ENCODE measurements at regions not wholly inside any gene's neighbourhood (a gene's known extent, or its start where the extent isn't known, plus 50 kb on each side); places are given as distances from the start of the nearest gene placed in this dataset.

DNA sequence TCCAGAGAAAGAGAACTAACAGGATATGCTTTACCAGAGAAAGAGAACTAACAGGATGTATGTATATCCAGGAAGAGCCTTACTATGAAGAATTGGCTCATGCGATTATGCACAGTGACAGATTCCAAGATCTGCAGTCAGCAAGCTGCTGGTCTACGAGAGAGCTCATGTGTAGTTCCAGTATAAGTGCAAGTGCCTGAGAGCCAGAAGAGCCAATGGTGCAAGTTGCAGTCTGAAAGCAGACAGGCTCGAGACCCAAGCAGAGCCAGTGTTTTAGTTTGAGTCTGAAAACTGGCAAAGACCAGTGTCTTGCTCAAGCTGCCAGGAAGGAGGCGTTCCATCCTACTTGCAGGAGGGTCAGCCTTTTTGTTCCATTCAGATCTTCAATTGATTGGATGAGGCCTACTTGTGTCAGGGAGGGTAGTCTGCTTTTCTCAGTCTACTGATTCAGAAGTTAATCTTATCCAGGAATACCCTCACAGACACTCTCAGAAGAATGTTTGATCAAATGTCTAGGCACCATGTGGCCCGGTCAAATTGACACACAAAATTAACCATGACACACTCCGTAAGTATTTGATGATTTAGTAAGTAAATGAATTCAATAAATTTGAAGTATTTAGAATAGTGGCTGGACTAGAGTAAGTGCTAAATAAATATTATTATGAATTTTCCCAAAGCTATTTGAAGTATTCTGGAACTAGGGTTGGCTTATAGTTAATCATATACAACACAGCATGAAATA, 372.1 kb upstream of the SGCD start:
- H3K9ac ChIP-seq (replicated peaks; ENCODE audit: extremely low read depth, insufficient read depth, low read length) = no peak overlapping the region

DNA sequence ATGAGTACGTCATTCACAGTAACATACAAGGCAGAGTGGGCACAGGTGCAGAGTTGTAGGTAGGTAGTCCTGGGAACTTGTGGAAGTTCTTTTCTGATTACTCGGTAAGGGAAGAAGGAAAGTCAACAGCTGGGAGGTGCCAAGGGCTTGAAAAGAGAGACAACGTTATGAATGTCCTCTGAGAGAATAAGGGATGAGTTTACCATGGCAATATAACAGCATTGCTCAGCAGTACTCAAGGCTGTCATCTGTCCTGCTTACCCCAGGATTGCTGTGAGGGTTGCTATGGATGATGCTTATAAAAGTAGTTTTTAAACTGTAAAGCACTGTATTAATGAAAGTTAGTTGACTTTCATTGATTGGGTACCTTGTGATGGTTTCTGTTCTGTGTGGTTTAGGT, 369.1 kb upstream of the SGCD start:
- BruUV-seq (replicated peaks) = no TSS peak
- DNase-seq (ENCODE audit: low read depth, low spot score) = no peak
- intact Hi-C loops (cut with micrococcal nuclease) = no loop called here
- Histone ChIP-seq H3K36me3 (ENCODE audit: control insufficient read depth in 2 of 2, extremely low read depth in 1 of 2, insufficient read depth in 2 of 2, low read length in 2 of 2) (no peaks in the 10 kb centered on the region), H3K4me1 (ENCODE audit: control insufficient read depth, extremely low read depth, insufficient read depth, low read length) (no peaks in the 10 kb centered on the region), H3K9me3 (replicated peaks; ENCODE audit: control insufficient read depth, insufficient read depth, low read length) (peaks cover 10% of the 10 kb centered on the region), H3K4me3 (replicated peaks in 1 of 3; ENCODE audit: insufficient read depth in 1 of 3, low read depth in 1 of 3, low read length in 3 of 3) (no peak overlapping the region), H3K4me2 (ENCODE audit: insufficient read depth, low read length) (no peak overlapping the region), H3K27ac (ENCODE audit: insufficient read depth, low read depth, low read length) (no peak overlapping the region), H3K79me2 (ENCODE audit: control insufficient read depth, insufficient read depth, low read length) (no peaks in the 10 kb centered on the region), H3K27me3 (ENCODE audit: control insufficient read depth in 2 of 2, insufficient read depth in 2 of 2, low read length in 2 of 2) (no peaks in the 10 kb centered on the region), H4K20me1 (replicated peaks; ENCODE audit: control insufficient read depth, extremely low read depth, insufficient read depth, low read length) (no peaks in the 10 kb centered on the region), H2AFZ (ENCODE audit: low read depth, low read length) (no peak overlapping the region), H3K9ac (replicated peaks; ENCODE audit: extremely low read depth, insufficient read depth, low read length) (no peak overlapping the region), H3K9me1 (replicated peaks; ENCODE audit: control insufficient read depth, extremely low read depth, insufficient read depth, low read length) (no peaks in the 10 kb centered on the region)
- dilution Hi-C loops (cut with MboI; ENCODE audit: extremely low pct_ligation_motif_present, low sequenced_read_pairs) = no loop called here
- TF ChIP-seq, protein P1, sequence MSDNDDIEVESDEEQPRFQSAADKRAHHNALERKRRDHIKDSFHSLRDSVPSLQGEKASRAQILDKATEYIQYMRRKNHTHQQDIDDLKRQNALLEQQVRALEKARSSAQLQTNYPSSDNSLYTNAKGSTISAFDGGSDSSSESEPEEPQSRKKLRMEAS (IDR thresholded peaks at IDR 0.05; ENCODE audit: insufficient read depth, insufficient read length) = no peak
- no peak for TF ChIP-seq JUN (IDR thresholded peaks at IDR 0.05; ENCODE audit: borderline replicate concordance, insufficient read depth, insufficient read length, low read depth)
- no peak for TF ChIP-seq EZH2 (IDR thresholded peaks at IDR 0.05; ENCODE audit: borderline replicate concordance, low read depth, low read length, severe bottlenecking)
- TF ChIP-seq, protein P2, sequence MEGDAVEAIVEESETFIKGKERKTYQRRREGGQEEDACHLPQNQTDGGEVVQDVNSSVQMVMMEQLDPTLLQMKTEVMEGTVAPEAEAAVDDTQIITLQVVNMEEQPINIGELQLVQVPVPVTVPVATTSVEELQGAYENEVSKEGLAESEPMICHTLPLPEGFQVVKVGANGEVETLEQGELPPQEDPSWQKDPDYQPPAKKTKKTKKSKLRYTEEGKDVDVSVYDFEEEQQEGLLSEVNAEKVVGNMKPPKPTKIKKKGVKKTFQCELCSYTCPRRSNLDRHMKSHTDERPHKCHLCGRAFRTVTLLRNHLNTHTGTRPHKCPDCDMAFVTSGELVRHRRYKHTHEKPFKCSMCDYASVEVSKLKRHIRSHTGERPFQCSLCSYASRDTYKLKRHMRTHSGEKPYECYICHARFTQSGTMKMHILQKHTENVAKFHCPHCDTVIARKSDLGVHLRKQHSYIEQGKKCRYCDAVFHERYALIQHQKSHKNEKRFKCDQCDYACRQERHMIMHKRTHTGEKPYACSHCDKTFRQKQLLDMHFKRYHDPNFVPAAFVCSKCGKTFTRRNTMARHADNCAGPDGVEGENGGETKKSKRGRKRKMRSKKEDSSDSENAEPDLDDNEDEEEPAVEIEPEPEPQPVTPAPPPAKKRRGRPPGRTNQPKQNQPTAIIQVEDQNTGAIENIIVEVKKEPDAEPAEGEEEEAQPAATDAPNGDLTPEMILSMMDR (IDR thresholded peaks at IDR 0.05; ENCODE audit: extremely low read depth in 1 of 2, insufficient read depth in 1 of 2, low read depth in 1 of 2, low read length in 2 of 2) = no peak
- TF ChIP-seq GATA2 (IDR thresholded peaks at IDR 0.05; ENCODE audit: insufficient read depth, insufficient read length, low read depth, low read length) = no peak
- no peak for TF ChIP-seq FOS (IDR thresholded peaks at IDR 0.05; ENCODE audit: borderline replicate concordance, insufficient read depth, low read length)
- TF ChIP-seq POLR2A (IDR thresholded peaks at IDR 0.05; ENCODE audit: low read depth, low read length) = no peak
- no peak for TF ChIP-seq POLR2AphosphoS5 (IDR thresholded peaks at IDR 0.05; ENCODE audit: insufficient read depth, low read depth, low read length)
- no peak for TF ChIP-seq MYC (IDR thresholded peaks at IDR 0.05; ENCODE audit: low read depth, low read length)
- POLR2A ChIA-PET = no interaction called here
- CTCF ChIA-PET = no interaction called here
- no peak for FAIRE-seq

More for the DNA sequence above, 372.1 kb upstream of the SGCD start:
- Histone ChIP-seq H3K27ac (ENCODE audit: insufficient read depth, low read depth, low read length) (no peak overlapping the region), H3K4me3 (replicated peaks in 1 of 3; ENCODE audit: insufficient read depth in 1 of 3, low read depth in 1 of 3, low read length in 3 of 3) (no peak overlapping the region), H3K79me2 (ENCODE audit: control insufficient read depth, insufficient read depth, low read length) (no peaks in the 10 kb centered on the region), H4K20me1 (replicated peaks; ENCODE audit: control insufficient read depth, extremely low read depth, insufficient read depth, low read length) (no peaks in the 10 kb centered on the region), H3K36me3 (ENCODE audit: control insufficient read depth in 2 of 2, extremely low read depth in 1 of 2, insufficient read depth in 2 of 2, low read length in 2 of 2) (no peaks in the 10 kb centered on the region), H3K4me2 (ENCODE audit: insufficient read depth, low read length) (no peak overlapping the region), H3K9me1 (replicated peaks; ENCODE audit: control insufficient read depth, extremely low read depth, insufficient read depth, low read length) (no peaks in the 10 kb centered on the region), H3K4me1 (ENCODE audit: control insufficient read depth, extremely low read depth, insufficient read depth, low read length) (no peaks in the 10 kb centered on the region), H2AFZ (ENCODE audit: low read depth, low read length) (no peak overlapping the region), H3K27me3 (ENCODE audit: control insufficient read depth in 2 of 2, insufficient read depth in 2 of 2, low read length in 2 of 2) (no peaks in the 10 kb centered on the region), H3K9me3 (replicated peaks; ENCODE audit: control insufficient read depth, insufficient read depth, low read length) (peaks cover 5% of the 10 kb centered on the region)
- intact Hi-C loops (cut with micrococcal nuclease) (no loop called here), dilution Hi-C loops (cut with MboI; ENCODE audit: extremely low pct_ligation_motif_present, low sequenced_read_pairs) (no loop called here)
- no peak for DNase-seq (ENCODE audit: low read depth, low spot score)
- BruUV-seq (replicated peaks) = no TSS peak
- ChIA-PET CTCF (no interaction called here), POLR2A (no interaction called here)
- FAIRE-seq = no peak
- no peak for TF ChIP-seq FOS (IDR thresholded peaks at IDR 0.05; ENCODE audit: borderline replicate concordance, insufficient read depth, low read length)

Measured in endothelial cell of umbilical vein (primary cell).